GM18511 (cell line): ENCODE measurements at regions not wholly inside any gene's neighbourhood (a gene's known extent, or its start where the extent isn't known, plus 50 kb on each side); places are given as distances from the start of the nearest gene placed in this dataset.
"Not testable (repeated sequence)": the region's sequence is repeated elsewhere in the genome, so short reads cannot be mapped to it uniquely, and the experiment has no call there.

Experiments
- ATAC-seq: cut with Tn5 transposase; IDR thresholded peaks from one replicate; pipeline ENCODE4 v1.9.1; 2021; ENCODE audit warnings: mild to moderate bottlenecking, moderate library complexity; ENCODE audit not compliant: unreplicated experiment

DNA sequence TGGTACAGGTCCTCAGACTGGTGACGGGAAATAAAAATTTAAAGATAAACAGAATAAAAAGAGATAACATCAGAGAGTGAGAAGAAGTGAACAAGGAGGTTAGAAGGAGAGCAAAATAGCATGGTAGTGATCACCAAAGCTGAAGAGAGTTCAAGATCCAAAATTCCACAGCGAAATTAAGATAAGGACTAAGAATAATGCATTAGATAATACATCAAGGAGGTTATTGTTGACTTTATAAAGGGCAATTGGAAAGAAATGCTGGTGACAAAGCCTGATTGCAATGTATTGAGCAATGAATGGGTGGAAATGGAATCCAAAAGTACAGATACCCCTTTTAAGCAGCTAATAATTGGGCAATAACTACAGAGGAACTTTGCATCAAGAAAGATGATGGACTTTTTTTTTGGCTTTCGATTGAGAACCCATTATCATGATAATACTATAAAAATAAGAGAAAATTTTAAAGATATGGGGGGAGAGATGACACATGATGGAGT lies 101.6 kb upstream of the MAP9 start:
- no peak for ATAC-seq

DNA sequence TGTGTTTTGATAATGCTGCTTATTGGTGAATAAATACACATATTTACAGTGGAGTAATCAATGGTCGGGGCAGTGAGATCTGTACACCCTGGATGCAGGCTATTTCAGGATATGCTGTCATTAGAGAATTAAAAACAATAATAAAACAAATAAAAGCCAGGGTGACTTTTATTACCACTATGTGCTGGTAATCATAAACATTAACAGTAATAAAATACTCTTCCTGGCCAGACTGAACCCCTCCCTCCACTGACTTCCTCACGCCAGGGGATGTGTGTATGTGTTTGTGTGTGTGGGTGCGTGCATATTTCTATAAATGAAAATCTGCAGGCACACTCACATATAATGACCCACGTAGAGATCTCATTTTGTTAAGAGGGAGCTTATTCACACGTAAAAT lies 98.0 kb upstream of the MAP9 start:
- no peak for ATAC-seq

DNA sequence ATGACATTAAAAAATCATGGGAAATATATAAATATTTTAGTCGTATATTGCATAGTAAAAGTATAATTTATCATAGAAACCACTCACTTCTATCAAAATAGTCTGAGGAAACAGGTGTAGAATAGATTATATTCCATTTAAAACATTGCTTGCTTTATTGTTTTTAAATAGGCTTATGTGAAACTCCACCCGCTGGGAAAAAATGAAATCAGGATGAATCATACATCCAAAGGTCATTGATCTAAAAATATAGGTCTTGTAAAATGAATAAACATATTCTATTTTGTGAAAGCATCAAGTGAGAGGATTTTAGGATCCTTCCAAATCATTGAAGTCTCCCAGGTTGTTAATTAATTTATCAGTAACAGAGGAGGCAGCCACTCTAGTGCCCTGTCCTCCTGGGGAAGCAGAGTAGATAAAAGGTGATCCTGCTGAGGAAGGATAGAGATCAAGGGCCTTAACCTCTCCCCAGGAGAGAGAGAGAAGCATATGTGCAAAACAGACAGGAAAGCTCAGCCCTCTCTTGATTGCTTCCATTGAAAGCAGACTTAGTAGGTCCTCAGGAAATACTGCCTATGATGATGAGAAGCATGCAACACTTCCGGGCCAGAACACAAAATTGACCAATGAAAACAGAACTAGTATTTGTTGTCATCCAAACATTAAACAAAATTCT lies 96.8 kb upstream of the MAP9 start:
- ATAC-seq, result no peak

DNA sequence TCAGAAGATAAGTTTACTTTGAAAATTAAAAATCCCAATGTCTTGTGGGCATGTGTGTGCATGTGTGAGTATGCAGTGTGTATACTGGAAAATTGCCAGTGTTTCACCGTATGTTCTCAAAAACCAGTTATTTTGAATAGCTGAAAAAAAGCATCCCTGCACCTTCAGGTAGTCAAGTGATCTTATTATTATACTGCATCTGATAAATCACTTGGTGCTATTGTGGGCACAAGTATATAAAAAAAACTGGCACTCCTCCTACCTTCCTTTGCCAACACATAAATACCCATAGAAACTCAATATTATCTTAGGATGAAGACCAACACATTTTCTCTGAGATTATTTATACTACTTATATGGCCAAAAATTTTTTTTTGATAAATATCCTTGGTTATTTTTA lies 91.5 kb upstream of the MAP9 start:
- ATAC-seq, result no peak

DNA sequence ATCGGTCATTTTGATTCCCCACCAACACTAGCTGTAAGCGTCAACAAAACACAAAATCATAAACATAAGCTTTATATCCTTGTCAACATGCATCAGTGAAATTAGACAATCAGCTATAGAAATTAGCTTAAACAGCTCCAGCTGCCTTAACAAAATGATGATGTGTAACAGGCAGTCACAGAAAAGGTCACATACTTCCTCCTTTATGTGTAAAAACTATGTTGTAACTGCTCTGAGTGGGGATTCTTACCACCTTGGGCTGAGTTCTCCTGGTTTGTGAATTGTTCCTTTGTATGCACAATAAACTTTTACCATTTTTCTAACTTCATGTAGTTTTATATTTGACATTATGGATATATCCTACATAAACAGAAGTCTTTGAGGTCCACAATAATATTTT lies 73.9 kb upstream of the MAP9 start:
- no peak for ATAC-seq

DNA sequence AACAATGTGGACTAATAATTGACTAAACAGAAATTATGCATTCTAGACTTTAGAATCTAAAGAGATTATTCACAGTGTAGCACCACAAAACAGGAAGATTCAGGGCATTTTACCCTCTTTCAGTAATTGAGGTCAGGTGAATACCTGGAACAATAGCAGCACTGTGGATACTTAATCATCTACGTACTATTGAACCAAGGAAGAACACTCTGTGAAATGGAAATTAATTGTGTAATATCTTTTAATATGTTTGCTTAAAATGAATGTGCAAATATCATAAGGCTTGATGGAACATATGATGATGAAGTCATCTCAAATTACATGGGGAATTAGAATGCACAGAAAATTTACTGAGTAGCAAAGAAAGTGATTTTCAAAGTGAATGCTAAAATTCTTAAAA lies 68.5 kb upstream of the MAP9 start:
- ATAC-seq, result no peak

DNA sequence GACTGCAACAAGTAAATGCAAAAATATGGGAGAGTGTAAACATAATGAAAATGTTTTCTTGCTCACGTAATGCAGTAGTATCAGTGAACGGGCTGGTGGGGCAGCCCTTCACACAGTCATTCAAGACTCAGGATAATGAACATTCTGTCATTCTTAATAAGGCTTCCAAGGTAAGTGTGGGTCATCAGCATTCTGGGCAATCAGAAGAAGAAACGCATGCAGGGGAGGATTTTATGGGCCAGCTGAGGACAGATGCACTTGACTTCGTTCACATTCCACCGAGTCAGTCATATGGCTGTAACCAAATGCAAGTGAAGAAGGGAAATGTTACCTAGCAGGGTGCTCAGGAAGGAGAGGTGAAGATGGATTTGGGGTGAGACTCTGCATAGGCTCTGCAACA lies 68.0 kb upstream of the MAP9 start:
- no peak for ATAC-seq

DNA sequence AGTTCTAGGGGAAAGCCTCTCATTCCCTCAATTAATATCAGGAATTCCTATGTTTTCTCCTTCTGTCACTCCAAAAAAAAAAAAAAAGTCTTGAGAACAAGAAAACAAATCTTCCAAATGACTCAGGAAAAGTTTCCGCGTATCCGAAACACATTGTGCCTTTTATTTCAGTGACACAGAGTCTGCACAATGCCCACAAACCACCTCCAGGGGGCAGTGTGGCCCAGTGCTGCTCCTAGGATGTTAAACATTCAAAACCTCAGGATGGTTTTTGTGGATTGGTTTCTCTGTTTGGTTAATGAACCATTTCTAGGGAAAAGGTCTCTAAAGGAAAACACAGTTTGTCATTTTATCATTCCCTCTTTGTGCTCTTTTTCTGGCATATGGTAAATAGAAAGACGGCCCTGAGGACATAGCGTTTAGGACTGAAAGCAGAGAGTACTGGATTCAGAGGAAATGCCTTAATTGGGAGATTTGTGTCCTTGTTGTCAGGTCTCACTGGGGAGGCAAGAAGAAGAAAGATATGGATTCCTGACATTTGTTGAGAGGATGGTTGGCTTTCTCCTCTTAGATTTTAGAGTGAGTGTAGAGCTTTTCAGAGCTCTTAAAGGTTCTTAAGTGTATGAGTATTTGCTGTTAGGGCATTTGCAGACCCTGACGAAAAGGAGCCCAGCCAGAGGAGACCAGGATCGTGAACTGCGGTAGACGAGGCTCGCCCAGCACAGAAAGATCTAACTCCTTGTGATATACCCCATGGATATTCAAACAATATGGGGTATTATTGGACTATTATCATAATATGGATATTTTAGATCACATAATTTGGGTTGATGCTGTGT lies 65.7 kb upstream of the MAP9 start:
- ATAC-seq, result peak; percentile 93

DNA sequence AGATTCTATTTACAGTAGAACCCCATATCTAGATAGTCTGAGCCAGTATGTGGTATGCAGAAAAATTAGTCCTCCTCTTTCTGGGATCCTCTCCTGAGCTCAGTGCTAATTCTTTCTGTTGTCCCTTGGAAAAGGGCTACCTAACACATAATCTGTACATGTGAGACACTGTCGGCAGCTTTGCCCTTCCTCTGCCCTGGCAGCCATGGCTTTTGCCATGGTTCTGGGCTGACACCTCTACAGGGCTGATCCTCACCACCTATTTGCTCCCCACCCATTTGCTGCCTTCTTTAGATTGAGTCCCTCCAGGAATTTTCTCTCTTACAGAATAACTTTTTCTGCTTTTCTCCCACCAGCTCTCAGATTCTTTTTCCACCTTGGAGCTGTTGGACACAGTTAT lies 64.7 kb upstream of the MAP9 start:
- ATAC-seq, result no peak

DNA sequence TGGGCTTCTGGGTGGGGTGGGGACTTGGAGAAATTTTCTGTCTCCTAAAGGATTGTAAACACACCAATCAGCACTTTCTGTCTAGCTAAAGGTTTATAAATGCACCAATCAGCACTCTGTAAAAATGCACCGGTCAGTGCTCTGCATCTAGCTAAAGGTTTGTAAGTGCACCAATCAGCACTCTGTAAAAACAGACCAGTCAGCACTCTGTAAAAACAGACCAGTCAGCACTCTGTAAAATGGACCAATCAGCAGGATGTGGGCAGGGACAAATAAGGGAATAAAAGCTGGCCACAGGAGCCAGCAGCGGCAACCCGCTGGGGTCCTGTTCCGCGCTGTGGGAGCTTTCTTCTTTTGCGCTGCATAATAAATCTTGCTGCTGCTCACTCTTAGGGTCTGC lies 63.0 kb upstream of the MAP9 start:
- ATAC-seq, result not testable (repeated sequence)

DNA sequence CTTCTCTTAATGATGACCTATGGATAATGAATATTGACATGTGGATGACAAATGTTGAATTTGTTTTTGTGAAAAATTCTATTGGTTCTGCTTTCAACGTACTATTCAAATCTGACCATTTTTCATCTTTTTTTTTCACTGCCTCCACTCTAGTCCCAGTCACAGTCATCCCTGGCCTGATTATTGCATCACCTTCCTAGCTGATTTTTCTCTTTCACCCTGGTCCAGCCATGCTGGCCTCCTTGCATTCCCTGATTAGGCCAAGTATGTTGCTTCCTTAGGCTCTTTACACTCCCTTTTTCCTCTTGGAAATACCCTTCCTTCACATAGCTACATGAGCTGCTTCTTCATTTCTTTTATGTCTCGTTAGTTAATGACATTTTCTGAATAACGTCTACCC lies 58.1 kb upstream of the MAP9 start:
- no peak for ATAC-seq

DNA sequence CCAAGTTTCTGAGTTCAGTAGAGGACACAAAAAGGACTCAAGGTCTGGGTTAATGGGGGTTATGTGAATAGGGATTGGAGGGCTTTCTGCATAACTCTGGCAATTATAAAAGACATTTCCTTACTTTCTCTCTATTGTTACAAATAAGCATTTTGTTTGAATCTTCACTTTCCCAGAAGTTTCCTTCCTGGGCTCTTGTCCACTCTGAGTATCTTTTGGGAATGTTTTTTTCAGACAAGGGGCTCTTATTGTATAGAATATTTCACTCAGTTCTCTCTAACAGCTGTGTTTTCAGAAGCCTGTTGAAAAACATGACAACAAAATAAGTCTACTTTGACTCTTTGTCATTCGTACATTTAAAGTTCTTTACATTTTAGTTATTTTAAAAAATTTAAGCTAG lies 57.6 kb upstream of the MAP9 start:
- no peak for ATAC-seq

DNA sequence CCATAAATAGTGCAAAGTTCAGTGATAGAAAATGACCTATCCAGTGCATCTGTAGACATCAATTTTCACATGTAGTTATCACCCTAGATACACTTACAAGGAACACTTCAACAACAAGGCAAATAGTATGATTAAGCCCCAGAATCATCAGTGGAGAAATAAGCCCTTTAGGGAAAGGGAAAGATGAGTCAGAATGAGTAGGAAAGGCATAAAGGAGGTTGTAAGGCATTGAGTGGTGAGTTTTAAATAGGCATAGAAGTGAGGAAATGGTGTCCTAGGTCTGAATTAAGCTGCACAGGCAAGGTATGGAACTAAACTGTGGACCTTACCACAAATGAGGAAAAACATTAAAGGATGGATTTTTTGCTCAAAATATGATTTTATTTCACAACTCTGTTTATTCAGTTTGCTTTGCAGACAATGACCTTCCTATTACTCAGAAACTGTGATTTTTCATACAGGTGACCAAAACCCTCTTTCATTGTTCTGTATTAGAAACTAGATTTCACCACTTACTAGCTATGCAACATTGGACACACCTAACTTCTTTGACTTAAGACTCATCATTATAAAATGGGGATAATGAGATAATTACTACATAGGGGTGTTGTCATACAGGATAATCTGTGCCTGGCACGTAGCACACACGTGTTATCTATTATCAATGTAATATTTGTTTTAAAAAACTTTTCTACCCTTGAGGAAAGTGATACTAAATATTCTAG lies 57.0 kb upstream of the MAP9 start:
- ATAC-seq, result no peak

DNA sequence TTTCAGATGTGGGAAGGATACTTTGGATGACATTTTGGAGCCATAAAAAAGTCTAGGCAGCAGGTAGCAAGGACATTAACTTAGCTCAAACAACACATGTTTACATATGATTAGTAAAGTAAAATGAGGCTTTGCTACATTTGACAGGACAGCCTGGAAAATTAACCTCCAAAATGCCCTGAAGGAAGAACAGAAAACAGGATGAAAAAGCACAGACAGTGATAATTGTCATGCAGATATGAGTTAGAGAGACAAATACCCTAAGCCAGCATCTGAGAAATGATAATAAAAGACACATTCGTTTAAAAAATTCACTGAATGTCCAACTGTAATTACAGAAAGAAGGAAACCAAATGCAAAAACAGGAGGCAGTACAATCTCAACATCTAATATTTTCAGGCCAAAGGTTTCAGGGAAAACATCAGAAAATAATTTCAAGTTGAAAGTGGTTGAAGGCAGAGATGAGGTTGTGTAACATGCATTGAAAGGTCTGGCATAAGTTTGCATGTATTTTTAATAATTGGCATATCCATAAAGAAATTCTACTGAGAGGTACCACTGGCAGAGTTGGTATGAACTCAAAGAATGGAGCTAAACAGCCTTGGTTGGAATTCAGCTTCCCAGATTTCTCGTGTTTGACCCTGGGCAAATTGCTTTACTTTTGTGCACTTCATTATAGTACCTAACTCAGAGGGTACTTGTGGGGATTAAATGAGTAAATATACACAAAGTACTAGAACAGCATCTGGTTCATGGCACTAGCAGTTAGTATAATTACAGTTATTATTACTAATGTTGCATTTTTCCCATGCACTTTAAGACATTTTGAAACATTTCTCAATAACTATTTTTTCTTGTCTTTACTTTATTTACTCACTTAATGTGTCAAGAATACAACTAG lies 54.4 kb upstream of the MAP9 start:
- no peak for ATAC-seq

DNA sequence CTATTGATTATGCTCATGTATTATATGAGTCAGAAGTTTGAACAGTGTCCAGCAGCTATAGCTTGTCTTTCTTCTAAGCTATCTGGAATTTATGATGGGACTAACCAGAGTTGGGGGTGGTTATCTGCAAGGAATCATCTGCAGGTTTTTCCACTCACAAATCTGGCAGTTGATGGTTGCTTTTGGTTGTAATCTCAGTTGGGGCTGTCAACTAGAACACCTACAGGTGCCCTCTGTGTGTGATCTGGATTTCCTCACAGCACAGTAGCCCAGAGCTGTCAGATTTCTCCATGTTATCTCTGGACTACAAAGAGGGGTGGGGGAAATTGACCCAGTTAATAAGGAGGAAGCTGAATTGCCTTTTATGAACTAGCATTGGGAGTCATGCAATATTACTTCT lies 51.4 kb upstream of the MAP9 start:
- ATAC-seq, result no peak

DNA sequence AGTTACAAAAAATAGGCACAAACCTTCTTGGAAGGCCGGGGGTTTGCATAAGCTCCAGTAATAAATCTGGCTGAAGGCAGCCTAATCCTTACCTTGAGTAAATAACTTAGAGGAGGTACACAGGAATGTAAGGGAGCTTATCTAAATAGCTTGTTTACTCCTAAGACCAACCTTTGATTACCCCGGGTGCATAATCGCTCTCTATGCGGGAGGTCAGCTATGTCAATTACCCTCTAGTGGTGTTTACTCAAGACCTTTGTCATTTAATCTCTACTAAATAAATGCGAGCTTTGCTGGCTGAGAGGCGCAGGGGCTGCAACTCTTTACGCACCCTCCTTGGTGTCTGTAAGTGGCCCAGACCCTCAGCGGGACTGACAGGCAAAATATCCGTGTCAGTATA lies 50.2 kb upstream of the MAP9 start:
- ATAC-seq, result no peak
